Right cardiac atrium (tissue), 5 donors: ENCODE measurements at regions not wholly inside any gene's neighbourhood (a gene's known extent, or its start where the extent isn't known, plus 50 kb on each side); places are given as distances from the start of the nearest gene placed in this dataset.

Experiments used
- ATAC-seq, 2 donors: fragments of 200-7000 bp; cut with Tn5 transposase; one replicate each; pipeline versions ENCODE4 v1.8.0 to v1.9.1; 2020; ENCODE audit warnings: moderate library complexity in 2 of 2, mild to moderate bottlenecking in 1 of 2
- DNase-seq, 3 donors: peaks; one replicate each; pipeline ENCODE4 v3.0.0-alpha.2; 2020
- H3K27ac ChIP-seq: one replicate; pipeline ENCODE4 v1.5.1; 2013; ENCODE audit warnings: mild to moderate bottlenecking, low read length, control low read depth, moderate library complexity
- H3K27me3 ChIP-seq: one replicate; pipeline ENCODE4 v1.6.1; 2013; ENCODE audit not compliant: control insufficient read depth, insufficient read depth
- H3K4me1 ChIP-seq: one replicate; pipeline ENCODE4 v1.6.1; 2013; ENCODE audit warnings: low read length; ENCODE audit not compliant: control insufficient read depth, insufficient read depth
- H3K4me3 ChIP-seq: one replicate; pipeline ENCODE4 v1.5.1; 2013; ENCODE audit warnings: low read length, control low read depth
- H3K9me3 ChIP-seq: one replicate; pipeline ENCODE4 v1.6.1; 2013; ENCODE audit warnings: low read length; ENCODE audit not compliant: control insufficient read depth
- WGBS: extraction: QIAGEN DNeasy Blood & Tissue Kit; methylation state at CpG from one replicate; pipeline ENCODE4 v1.1.7; 2013; 5-methylcytosine and 5-hydroxymethylcytosine counted together
- intact Hi-C, 4 donors: fragments of 100-400 bp; cut with DNase I; formaldehyde crosslinking; loops; one replicate each; pipeline versions ENCODE4 v1.11.0 to v1.14.0; 2022 to 2023
- donor health status: healthy with polysubstance abuse.
- donor health status: DM: no; HTN: yes; CAD: no.
- donor health status: DM: no; HTN: no; CAD: no.
- donor health status: DM: no; HTN: yes; CAD: no; lungs with severe emphysema.
- donor health status: DM: yes; HTN: yes; CAD: no.

- 67% methylated on average over 3 of the region's 3 CpGs for WGBS
- no peak overlapping the region for H3K4me3 ChIP-seq
- no peaks in the 10 kb centered on the region for H3K27me3 ChIP-seq
- ATAC-seq (no peak), DNase-seq (no peak)
- intact Hi-C loops, result no loop called here
- H3K27ac ChIP-seq, result no peak overlapping the region
- no peaks in the 10 kb centered on the region for H3K9me3 ChIP-seq
- no peaks in the 10 kb centered on the region for H3K4me1 ChIP-seq
These were observed 426.7 kb upstream of the PKDCC start for GRCh38 chr2:41621095-41621494.

DNA sequence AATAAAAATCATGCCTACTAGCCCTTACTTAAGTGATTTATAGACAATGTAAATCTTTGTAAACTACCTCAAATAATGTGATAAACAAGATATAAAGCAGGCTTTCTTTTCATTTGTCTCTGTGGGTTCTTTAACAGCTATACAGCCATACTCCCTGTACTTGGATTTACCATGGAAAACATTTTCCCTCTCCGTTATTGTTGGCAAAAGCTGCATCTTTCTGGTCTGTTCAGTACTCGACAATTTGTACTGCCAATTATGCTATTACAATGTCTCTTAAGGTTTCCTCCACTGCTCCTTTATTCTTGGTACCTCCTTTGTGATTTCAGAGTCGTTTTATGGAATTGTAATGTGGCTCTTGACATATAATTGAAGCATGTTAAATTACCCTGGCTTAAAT lies 426.3 kb upstream of the PKDCC start:
- WGBS, result 38% methylated on average over 3 of the region's 3 CpGs
- DNase-seq (no peak), ATAC-seq (peak in 1 of 2 donors; percentile 64)
- no peaks in the 10 kb centered on the region for H3K9me3 ChIP-seq
- no peak overlapping the region for H3K27ac ChIP-seq
- no peak overlapping the region for H3K4me3 ChIP-seq
- H3K4me1 ChIP-seq, result no peaks in the 10 kb centered on the region
- intact Hi-C loops, result no loop called here
- H3K27me3 ChIP-seq, result no peaks in the 10 kb centered on the region

GRCh38 chr2:41622301-41622700 lies 425.5 kb upstream of the PKDCC start:
- Histone ChIP-seq H3K4me1 (no peaks in the 10 kb centered on the region), H3K27ac (no peak overlapping the region), H3K9me3 (no peaks in the 10 kb centered on the region), H3K4me3 (no peak overlapping the region), H3K27me3 (no peaks in the 10 kb centered on the region)
- intact Hi-C loops, result no loop called here
- no peak for DNase-seq
- ATAC-seq, result no peak
- WGBS, result 85% methylated on average over 5 of the region's 5 CpGs

DNA sequence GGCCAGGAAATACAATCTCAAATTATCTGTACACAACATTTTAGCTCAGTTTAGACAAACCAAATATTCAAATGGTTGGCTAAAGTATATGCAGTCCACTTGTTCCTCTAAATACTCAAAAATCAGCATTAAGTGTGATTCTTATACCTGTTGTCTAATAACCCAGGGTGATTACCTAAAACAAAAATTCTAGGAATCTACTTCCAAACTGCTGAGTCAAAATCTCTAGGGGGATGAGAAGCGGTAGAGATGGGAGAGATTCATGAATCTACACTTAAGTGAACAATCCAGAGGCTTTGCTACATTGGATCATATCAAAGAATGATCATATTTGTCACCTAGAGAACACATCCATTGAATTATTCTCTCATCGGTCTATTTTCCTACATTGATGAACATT lies 420.9 kb upstream of the PKDCC start:
- Histone ChIP-seq H3K27ac (no peak overlapping the region), H3K4me1 (no peaks in the 10 kb centered on the region), H3K9me3 (no peaks in the 10 kb centered on the region), H3K4me3 (no peak overlapping the region), H3K27me3 (no peaks in the 10 kb centered on the region)
- 88% methylated on average over 2 of the region's 2 CpGs for whole genome bisulfite sequencing
- ATAC-seq (no peak), DNase-seq (no peak)
- intact Hi-C loops, result no loop called here

DNA sequence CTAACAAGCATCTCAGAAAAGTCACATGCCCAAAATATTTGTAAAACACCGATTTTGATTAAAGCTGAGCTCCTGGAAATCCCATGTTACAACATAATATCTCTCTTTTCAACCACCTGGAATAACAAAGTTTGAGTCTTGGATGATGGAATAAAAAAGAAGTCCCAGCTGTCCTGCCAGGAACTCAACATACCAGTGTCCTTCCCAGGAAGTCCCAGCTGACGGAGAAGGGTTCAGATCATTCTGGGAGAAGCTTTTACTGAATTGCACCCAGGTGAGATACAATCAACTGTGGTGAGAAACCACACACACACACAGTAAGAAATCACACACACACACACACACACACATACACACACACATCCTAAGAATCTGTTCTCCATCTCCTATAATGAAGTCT lies 413.1 kb upstream of the PKDCC start:
- ATAC-seq (no peak), DNase-seq (no peak)
- intact Hi-C loops, result no loop called here
- no peaks in the 10 kb centered on the region for H3K4me1 ChIP-seq
- H3K9me3 ChIP-seq, result no peaks in the 10 kb centered on the region
- WGBS, result 73% methylated on average over 2 of the region's 2 CpGs
- no peak overlapping the region for H3K27ac ChIP-seq
- H3K4me3 ChIP-seq, result no peak overlapping the region
- H3K27me3 ChIP-seq, result no peaks in the 10 kb centered on the region

DNA sequence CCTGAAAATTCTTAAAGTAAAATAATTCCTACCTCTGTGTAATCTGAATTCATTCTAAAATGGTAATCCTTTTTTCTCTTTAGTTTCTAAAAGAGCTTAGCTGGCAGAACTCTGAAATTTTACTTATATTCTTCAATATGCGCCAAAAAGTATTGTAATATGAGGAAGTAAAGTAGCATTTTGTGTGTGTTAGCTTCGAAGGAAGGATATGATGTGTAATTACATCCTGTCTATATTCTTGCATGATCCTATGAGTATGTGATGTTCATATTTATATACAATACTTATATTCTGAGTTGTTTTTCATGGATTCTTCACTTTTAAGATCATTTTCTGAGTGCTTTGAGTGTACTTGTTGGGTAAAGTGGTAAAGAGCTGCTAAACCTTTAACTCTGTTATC lies 402.9 kb upstream of the PKDCC start:
- H3K27me3 ChIP-seq, result no peaks in the 10 kb centered on the region

GRCh38 chr2:41647468-41648050 lies 400.3 kb upstream of the PKDCC start:
- Histone ChIP-seq H3K9me3 (no peaks in the 10 kb centered on the region), H3K27ac (no peak overlapping the region), H3K27me3 (no peaks in the 10 kb centered on the region), H3K4me3 (no peak overlapping the region), H3K4me1 (no peaks in the 10 kb centered on the region)
- ATAC-seq, result no peak
- WGBS, result 71% methylated on average over 1 of the region's 1 CpG
- DNase-seq, result no peak
- intact Hi-C loops, result no loop called here

More for the DNA sequence above, 402.9 kb upstream of the PKDCC start:
- no peak overlapping the region for H3K4me3 ChIP-seq
- WGBS, result 68% methylated on average over 2 of the region's 2 CpGs
- intact Hi-C loops, result no loop called here
- no peak overlapping the region for H3K27ac ChIP-seq
- H3K4me1 ChIP-seq, result no peaks in the 10 kb centered on the region
- no peak for ATAC-seq
- H3K9me3 ChIP-seq, result no peaks in the 10 kb centered on the region
- no peak for DNase-seq

- no peaks in the 10 kb centered on the region for H3K9me3 ChIP-seq
- no peaks in the 10 kb centered on the region for H3K27me3 ChIP-seq
- ATAC-seq (no peak), DNase-seq (peak in 2 of 3 donors; percentile 19 to 66)
- no peaks in the 10 kb centered on the region for H3K4me1 ChIP-seq
- H3K27ac ChIP-seq, result no peak overlapping the region
- intact Hi-C loops, result no loop called here
- no peak overlapping the region for H3K4me3 ChIP-seq
These were observed 390.6 kb upstream of the PKDCC start for GRCh38 chr2:41657226-41657625.

- intact Hi-C loops, result no loop called here
- Histone ChIP-seq H3K4me3 (no peak overlapping the region), H3K27me3 (no peaks in the 10 kb centered on the region), H3K27ac (no peak overlapping the region), H3K4me1 (no peaks in the 10 kb centered on the region), H3K9me3 (no peaks in the 10 kb centered on the region)
- DNase-seq (no peak), ATAC-seq (no peak)
These were observed 388.1 kb upstream of the PKDCC start for GRCh38 chr2:41659758-41660157.

DNA sequence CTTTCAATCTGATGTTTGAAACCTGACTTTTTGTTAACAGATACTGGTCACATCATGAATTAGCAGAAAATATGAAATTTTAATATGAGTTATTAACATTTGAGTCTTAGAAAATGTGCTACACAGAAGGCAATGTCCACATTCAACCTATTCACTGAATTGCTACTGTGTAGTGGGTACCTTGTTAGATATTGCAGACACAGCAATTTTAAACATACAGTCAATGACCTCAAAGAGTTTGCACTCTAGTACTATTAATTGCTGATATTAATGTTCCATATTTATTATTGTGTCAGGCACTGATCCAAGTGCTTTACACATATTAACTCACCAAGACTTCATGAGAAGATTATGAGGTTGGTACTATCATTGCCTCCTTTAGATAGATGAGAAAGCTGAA lies 385.4 kb upstream of the PKDCC start:
- Histone ChIP-seq H3K27ac (no peak overlapping the region), H3K4me3 (no peak overlapping the region), H3K9me3 (no peaks in the 10 kb centered on the region), H3K27me3 (no peaks in the 10 kb centered on the region), H3K4me1 (no peaks in the 10 kb centered on the region)
- intact Hi-C loops, result no loop called here
- ATAC-seq, result no peak
- DNase-seq, result no peak

DNA sequence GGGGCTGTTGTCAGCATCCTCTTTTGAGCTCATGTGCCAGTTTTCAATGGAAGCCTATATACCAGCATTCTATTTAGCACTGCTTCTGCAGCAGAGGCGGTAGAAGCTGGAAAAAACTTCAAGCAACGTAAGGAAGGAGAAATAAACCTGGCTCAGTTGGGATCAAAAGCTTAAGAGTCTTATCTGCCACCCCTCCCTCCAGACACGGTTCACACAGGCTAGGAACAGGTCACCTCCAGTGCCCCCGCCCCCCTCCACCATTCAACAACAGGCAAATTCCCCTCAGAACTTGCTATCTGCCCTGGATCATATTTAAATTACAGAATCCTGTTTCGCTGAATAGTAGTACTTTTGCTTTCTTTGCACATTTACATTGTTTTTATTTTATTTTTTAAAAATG lies 384.8 kb upstream of the PKDCC start:
- Histone ChIP-seq H3K4me1 (no peaks in the 10 kb centered on the region), H3K9me3 (no peaks in the 10 kb centered on the region), H3K4me3 (no peak overlapping the region), H3K27ac (no peak overlapping the region), H3K27me3 (no peaks in the 10 kb centered on the region)
- WGBS, result 73% methylated on average over 5 of the region's 5 CpGs
- intact Hi-C loops, result no loop called here
- DNase-seq (no peak), ATAC-seq (no peak)

DNA sequence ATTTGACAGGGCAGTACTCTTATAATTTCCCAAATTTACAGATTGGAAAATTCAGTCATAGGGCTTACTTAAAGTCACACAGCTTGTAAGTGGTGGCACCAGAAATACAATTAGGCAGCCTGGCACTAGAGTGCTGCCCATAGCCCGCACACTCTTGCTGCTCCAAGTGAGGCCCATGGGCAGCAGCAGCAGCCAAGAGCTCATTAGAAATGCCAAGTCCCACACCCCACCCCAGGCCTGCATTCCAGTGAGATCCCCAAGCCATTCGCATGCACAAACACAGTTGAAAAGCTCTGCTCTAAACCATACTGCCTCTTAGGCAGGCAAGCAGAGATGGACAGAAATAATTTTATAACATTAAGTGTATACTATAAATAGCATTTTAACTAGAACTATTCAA lies 379.3 kb upstream of the PKDCC start:
- Histone ChIP-seq H3K27ac (no peak overlapping the region), H3K4me3 (no peak overlapping the region), H3K27me3 (no peaks in the 10 kb centered on the region), H3K4me1 (no peaks in the 10 kb centered on the region), H3K9me3 (no peaks in the 10 kb centered on the region)
- intact Hi-C loops, result no loop called here
- ATAC-seq (no peak), DNase-seq (no peak)
- 61% methylated on average over 2 of the region's 2 CpGs for WGBS
